ENCODE measurements at regions not wholly inside any gene's neighbourhood (a gene's known extent, or its start where the extent isn't known, plus 50 kb on each side); places are given as distances from the start of the nearest gene placed in this dataset.

DNA sequence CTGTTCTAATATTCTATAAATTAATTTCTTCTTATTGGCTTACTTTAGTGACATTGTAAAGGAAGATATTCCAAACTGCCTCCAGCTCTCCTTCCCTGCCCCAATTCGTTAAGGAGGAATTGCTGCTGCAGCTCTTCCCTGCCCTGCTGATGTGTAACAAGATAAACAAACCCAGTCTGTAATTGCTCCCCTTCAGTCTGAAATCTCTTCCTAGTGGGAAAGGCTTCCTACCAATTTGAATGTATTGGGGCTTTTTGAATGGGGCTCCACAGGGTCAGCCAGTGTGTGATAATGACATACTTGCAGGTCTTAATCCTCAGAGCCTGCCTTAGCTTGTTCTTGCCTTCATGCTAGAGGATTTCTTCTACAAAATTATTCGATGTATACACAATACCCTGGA, 849.9 kb upstream of the GHITM start:
- TF ChIP-seq, protein P1, sequence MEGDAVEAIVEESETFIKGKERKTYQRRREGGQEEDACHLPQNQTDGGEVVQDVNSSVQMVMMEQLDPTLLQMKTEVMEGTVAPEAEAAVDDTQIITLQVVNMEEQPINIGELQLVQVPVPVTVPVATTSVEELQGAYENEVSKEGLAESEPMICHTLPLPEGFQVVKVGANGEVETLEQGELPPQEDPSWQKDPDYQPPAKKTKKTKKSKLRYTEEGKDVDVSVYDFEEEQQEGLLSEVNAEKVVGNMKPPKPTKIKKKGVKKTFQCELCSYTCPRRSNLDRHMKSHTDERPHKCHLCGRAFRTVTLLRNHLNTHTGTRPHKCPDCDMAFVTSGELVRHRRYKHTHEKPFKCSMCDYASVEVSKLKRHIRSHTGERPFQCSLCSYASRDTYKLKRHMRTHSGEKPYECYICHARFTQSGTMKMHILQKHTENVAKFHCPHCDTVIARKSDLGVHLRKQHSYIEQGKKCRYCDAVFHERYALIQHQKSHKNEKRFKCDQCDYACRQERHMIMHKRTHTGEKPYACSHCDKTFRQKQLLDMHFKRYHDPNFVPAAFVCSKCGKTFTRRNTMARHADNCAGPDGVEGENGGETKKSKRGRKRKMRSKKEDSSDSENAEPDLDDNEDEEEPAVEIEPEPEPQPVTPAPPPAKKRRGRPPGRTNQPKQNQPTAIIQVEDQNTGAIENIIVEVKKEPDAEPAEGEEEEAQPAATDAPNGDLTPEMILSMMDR (IDR thresholded peaks at IDR 0.05): no peak
- TF ChIP-seq POLR2A (IDR thresholded peaks at IDR 0.05): no peak

All from heart left ventricle (tissue), 13 donors.